ENCODE measurements at regions not wholly inside any gene's neighbourhood (a gene's known extent, or its start where the extent isn't known, plus 50 kb on each side); places are given as distances from the start of the nearest gene placed in this dataset.

GRCh38 chr3:106265704-106266103 lies 396.9 kb upstream of the CBLB start:
- Histone ChIP-seq H3F3A (replicated peaks; ENCODE audit: low read depth) (no peaks in the 10 kb centered on the region), H3K79me2 (replicated peaks; ENCODE audit: insufficient read depth) (no peaks in the 10 kb centered on the region), H3K4me3 (no peak overlapping the region), H4K20me1 (replicated peaks; ENCODE audit: insufficient read depth) (no peaks in the 10 kb centered on the region), H3K9me2 (ENCODE audit: insufficient read depth) (no peaks in the 10 kb centered on the region), H3K27me3 (ENCODE audit: insufficient read depth) (no peaks in the 10 kb centered on the region), H2AFZ (peak overlapping the region; percentile 40; the same call in 1 of the 2 replicates), H3K4me1 (ENCODE audit: insufficient read depth) (peaks cover 5% of the 10 kb centered on the region; the same call in 1 of the 2 replicates), H3K27ac (ENCODE audit: low read depth) (no peak overlapping the region), H3K36me3 (ENCODE audit: insufficient read depth) (no peaks in the 10 kb centered on the region), H3K4me2 (no peak overlapping the region)
- Mint-ChIP-seq H3K27me3 (ENCODE audit: insufficient read depth, low read depth, poor library complexity) (no peaks in the 10 kb centered on the region), H3K4me1 (no peaks in the 10 kb centered on the region), H3K36me3 (ENCODE audit: low read depth) (no peaks in the 10 kb centered on the region), H3K4me3 (no peak overlapping the region), H3K9me3 (no peaks in the 10 kb centered on the region), H3K27ac (no peak overlapping the region)
- TF ChIP-seq JUNB (IDR thresholded peaks at IDR 0.05; ENCODE audit: unreplicated experiment) (no peak), STAT1 (IDR thresholded peaks at IDR 0.05; ENCODE audit: unreplicated experiment) (no peak), EZH2phosphoT487 (IDR thresholded peaks at IDR 0.05; ENCODE audit: unreplicated experiment) (no peak), NANOG (IDR thresholded peaks at IDR 0.05; ENCODE audit: borderline replicate concordance) (no peak), EZH2 (IDR thresholded peaks at IDR 0.05; ENCODE audit: low read depth, unreplicated experiment) (no peak), CREB1 (CRISPR knock-in tag; IDR thresholded peaks at IDR 0.05; ENCODE audit: low read depth) (no peak), POLR2AphosphoS5 (IDR thresholded peaks at IDR 0.05; ENCODE audit: low read depth) (no peak), ZNF331 (CRISPR knock-in tag; IDR thresholded peaks at IDR 0.05; ENCODE audit: low read depth) (no peak), ETS1 (IDR thresholded peaks at IDR 0.05) (no peak), ZNF114 (CRISPR knock-in tag; IDR thresholded peaks at IDR 0.05) (no peak), ZNF462 (CRISPR knock-in tag; IDR thresholded peaks at IDR 0.05) (no peak)
- TF ChIP-seq, protein P1, sequence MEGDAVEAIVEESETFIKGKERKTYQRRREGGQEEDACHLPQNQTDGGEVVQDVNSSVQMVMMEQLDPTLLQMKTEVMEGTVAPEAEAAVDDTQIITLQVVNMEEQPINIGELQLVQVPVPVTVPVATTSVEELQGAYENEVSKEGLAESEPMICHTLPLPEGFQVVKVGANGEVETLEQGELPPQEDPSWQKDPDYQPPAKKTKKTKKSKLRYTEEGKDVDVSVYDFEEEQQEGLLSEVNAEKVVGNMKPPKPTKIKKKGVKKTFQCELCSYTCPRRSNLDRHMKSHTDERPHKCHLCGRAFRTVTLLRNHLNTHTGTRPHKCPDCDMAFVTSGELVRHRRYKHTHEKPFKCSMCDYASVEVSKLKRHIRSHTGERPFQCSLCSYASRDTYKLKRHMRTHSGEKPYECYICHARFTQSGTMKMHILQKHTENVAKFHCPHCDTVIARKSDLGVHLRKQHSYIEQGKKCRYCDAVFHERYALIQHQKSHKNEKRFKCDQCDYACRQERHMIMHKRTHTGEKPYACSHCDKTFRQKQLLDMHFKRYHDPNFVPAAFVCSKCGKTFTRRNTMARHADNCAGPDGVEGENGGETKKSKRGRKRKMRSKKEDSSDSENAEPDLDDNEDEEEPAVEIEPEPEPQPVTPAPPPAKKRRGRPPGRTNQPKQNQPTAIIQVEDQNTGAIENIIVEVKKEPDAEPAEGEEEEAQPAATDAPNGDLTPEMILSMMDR (conservative IDR thresholded peaks at IDR 0.05; ENCODE audit: low read depth in 2 of 2), result no peak
- TF ChIP-seq, protein P2, sequence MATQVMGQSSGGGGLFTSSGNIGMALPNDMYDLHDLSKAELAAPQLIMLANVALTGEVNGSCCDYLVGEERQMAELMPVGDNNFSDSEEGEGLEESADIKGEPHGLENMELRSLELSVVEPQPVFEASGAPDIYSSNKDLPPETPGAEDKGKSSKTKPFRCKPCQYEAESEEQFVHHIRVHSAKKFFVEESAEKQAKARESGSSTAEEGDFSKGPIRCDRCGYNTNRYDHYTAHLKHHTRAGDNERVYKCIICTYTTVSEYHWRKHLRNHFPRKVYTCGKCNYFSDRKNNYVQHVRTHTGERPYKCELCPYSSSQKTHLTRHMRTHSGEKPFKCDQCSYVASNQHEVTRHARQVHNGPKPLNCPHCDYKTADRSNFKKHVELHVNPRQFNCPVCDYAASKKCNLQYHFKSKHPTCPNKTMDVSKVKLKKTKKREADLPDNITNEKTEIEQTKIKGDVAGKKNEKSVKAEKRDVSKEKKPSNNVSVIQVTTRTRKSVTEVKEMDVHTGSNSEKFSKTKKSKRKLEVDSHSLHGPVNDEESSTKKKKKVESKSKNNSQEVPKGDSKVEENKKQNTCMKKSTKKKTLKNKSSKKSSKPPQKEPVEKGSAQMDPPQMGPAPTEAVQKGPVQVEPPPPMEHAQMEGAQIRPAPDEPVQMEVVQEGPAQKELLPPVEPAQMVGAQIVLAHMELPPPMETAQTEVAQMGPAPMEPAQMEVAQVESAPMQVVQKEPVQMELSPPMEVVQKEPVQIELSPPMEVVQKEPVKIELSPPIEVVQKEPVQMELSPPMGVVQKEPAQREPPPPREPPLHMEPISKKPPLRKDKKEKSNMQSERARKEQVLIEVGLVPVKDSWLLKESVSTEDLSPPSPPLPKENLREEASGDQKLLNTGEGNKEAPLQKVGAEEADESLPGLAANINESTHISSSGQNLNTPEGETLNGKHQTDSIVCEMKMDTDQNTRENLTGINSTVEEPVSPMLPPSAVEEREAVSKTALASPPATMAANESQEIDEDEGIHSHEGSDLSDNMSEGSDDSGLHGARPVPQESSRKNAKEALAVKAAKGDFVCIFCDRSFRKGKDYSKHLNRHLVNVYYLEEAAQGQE (IDR thresholded peaks at IDR 0.05; ENCODE audit: unreplicated experiment), result no peak
- DNase-seq (ENCODE audit: low spot score) (no peak), ATAC-seq (no peak)

Data from GM23338 (cell line).